B cell (primary cell): ENCODE measurements at regions not wholly inside any gene's neighbourhood (a gene's known extent, or its start where the extent isn't known, plus 50 kb on each side); places are given as distances from the start of the nearest gene placed in this dataset.

Experiments used
- ATAC-seq: fragments of 200-7000 bp; cut with Tn5 transposase; one replicate; pipeline ENCODE4 v1.10.0; 2021; ENCODE audit warnings: low read depth, mild to moderate bottlenecking, moderate number of reproducible peaks, moderate library complexity
- CTCF ChIA-PET: fragments of 350-600 bp; sonication (Branson Sonifier 250); formaldehyde crosslinking; loops from one replicate; lab custom pipeline; 2021; ENCODE audit warnings: antibody characterized with exemption, inconsistent platforms; lab: Charles Lee
- POLR2A ChIA-PET: fragments of 350-600 bp; sonication (Branson Sonifier 250); formaldehyde crosslinking; loops from one replicate; lab custom pipeline; 2021; ENCODE audit warnings: antibody characterized with exemption; lab: Charles Lee
- DNase-seq: peaks from one replicate; pipeline ENCODE4 v3.0.0; 2013
- H2AFZ ChIP-seq: 2 replicates; pipeline ENCODE4 v1.6.1; 2012; ENCODE audit warnings: mild to moderate bottlenecking, low read depth, low read length; ENCODE audit not compliant: insufficient read depth, poor library complexity, severe bottlenecking
- H3K27ac ChIP-seq, 2 donors: 1 replicate in 1 of 2; 2 replicates in 1 of 2; pipeline ENCODE4 v1.5.1; 2012 to 2013; ENCODE audit warnings: low read length in 2 of 2, mild to moderate bottlenecking in 2 of 2, moderate library complexity in 1 of 2
- H3K27me3 ChIP-seq, 4 experiments: fragments of 200-600 bp in 1 of 4; sonication (generic) in 1 of 4; replicated peaks in 1 of 4; 1 replicate in 2 of 4; 2 replicates in 2 of 4; pipeline versions ENCODE4 v1.6.1 to v1.7.0; 2013 to 2016; ENCODE audit warnings: low read length in 3 of 4, mild to moderate bottlenecking in 2 of 4, mixed read lengths in 1 of 4, moderate library complexity in 1 of 4; ENCODE audit not compliant: insufficient read depth in 4 of 4, control insufficient read depth in 3 of 4; ENCODE audit errors: control extremely low read depth in 1 of 4
- H3K36me3 ChIP-seq, 2 experiments: replicated peaks in 1 of 2; 1 replicate in 1 of 2; 2 replicates in 1 of 2; pipeline versions ENCODE4 v1.6.1 to v1.7.1; 2013; ENCODE audit warnings: low read length in 1 of 2; ENCODE audit not compliant: insufficient read depth in 2 of 2, control insufficient read depth in 1 of 2; ENCODE audit errors: control extremely low read depth in 1 of 2, extremely low read depth in 1 of 2
- H3K4me1 ChIP-seq, 2 donors: fragments of 200-600 bp in 1 of 2; sonication (generic) in 1 of 2; 1 replicate in 1 of 2; 2 replicates in 1 of 2; pipeline versions ENCODE4 v1.5.1 to v1.6.1; 2013 to 2017; ENCODE audit warnings: low read length in 2 of 2; ENCODE audit not compliant: control insufficient read depth in 2 of 2, insufficient read depth in 2 of 2
- H3K4me2 ChIP-seq: replicated peaks from 2 replicates; pipeline ENCODE3; 2012; ENCODE audit warnings: mild to moderate bottlenecking, low read depth, low read length; ENCODE audit not compliant: poor library complexity, severe bottlenecking
- H3K4me3 ChIP-seq, 5 experiments: fragments of 200-600 bp in 1 of 5; sonication (generic) in 1 of 5; 1 replicate in 3 of 5; 2 replicates in 2 of 5; pipeline versions ENCODE4 v1.5.1 to v1.7.0; 2011 to 2016; ENCODE audit warnings: low read length in 4 of 5, mild to moderate bottlenecking in 4 of 5, low read depth in 2 of 5, control low read depth in 1 of 5, moderate library complexity in 1 of 5; ENCODE audit not compliant: insufficient read depth in 1 of 5; ENCODE audit errors: control extremely low read depth in 1 of 5, extremely low read depth in 1 of 5
- H3K79me2 ChIP-seq: fragments of 200-600 bp; sonication (generic); one replicate; pipeline ENCODE4 v1.6.0; 2016; ENCODE audit warnings: low read length; ENCODE audit not compliant: control insufficient read depth, insufficient read depth
- H3K9ac ChIP-seq: fragments of 200-600 bp; sonication (generic); 2 replicates; pipeline ENCODE4 v1.6.1; 2017; ENCODE audit warnings: mild to moderate bottlenecking, low read length, moderate library complexity
- H3K9me3 ChIP-seq, 3 donors: one replicate each; pipeline versions ENCODE4 v1.6.1 to v1.7.1; 2013; ENCODE audit warnings: low read length in 2 of 3; ENCODE audit not compliant: control insufficient read depth in 2 of 3, insufficient read depth in 1 of 3; ENCODE audit errors: control extremely low read depth in 1 of 3
- H4K20me1 ChIP-seq: 2 replicates; pipeline ENCODE4 v1.6.0; 2012; ENCODE audit warnings: mild to moderate bottlenecking, low read length; ENCODE audit not compliant: insufficient read depth, control insufficient read depth, poor library complexity, severe bottlenecking
- H3K27ac Mint-ChIP-seq: one replicate; pipeline ENCODE4 v1.8.0; 2021; ENCODE audit warnings: mixed read lengths
- H3K27me3 Mint-ChIP-seq: one replicate; pipeline ENCODE4 v1.8.0; 2021; ENCODE audit warnings: mixed read lengths
- H3K4me1 Mint-ChIP-seq: one replicate; pipeline ENCODE4 v1.8.0; 2021; ENCODE audit warnings: mixed read lengths
- H3K4me3 Mint-ChIP-seq: one replicate; pipeline ENCODE4 v1.8.0; 2021; ENCODE audit warnings: mixed read lengths
- H3K9me3 Mint-ChIP-seq: one replicate; pipeline ENCODE4 v1.8.0; 2022; ENCODE audit warnings: mixed read lengths; ENCODE audit not compliant: insufficient read depth
- CTCF ChIP-seq: fragments of 200-600 bp; IDR thresholded peaks from one replicate; pipeline ENCODE4 v1.8.0; 2022; ENCODE audit warnings: antibody characterized with exemption, mild to moderate bottlenecking
- EZH2 ChIP-seq: IDR thresholded peaks from 2 replicates; pipeline ENCODE4 v1.6.1; 2012; ENCODE audit warnings: borderline replicate concordance, low read depth, mild to moderate bottlenecking, moderate library complexity, low read length; ENCODE audit not compliant: insufficient read depth, poor library complexity, severe bottlenecking
- WGBS: methylation state at CpG from one replicate; pipeline ENCODE4 v1.1.5; 2013; ENCODE audit warnings: missing lambda C conversion rate; ENCODE audit not compliant: insufficient coverage; 5-methylcytosine and 5-hydroxymethylcytosine counted together
- intact Hi-C: fragments of 100-400 bp; cut with micrococcal nuclease; formaldehyde crosslinking; loops from one replicate; pipeline ENCODE4 v1.10.0; 2022

DNA sequence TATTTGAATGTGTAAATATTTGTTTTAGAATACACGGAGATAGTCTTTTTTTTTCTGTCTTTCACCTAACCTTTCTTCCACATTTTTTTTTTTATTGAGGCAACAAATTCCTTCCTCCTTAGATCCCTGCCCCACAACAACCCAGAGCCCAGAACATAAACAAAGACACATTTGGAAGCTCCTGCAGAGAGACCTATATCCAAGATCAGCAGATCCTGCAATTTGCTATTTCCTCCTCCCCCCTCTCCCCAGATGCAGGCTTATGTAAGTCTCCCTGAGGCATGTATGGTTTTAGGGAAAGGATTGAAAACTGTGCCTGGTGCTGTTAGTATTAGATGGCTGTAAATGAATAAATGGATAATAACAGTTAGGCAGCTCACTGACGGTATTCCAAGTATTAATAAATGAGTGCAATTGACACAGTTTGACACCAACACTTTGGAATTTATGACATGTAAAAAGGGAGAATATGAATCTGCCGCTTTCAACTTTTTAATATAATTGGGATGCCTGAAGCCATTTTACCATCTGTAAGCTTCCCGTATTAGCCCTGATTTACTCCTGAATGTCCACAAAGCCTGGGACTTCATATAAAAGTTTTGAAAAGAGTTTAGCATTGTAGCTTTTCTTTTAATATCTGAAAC lies 608.3 kb upstream of the CITED2 start:
- Histone ChIP-seq H3K27ac (no peak overlapping the region), H3K79me2 (no peaks in the 10 kb centered on the region), H4K20me1 (no peaks in the 10 kb centered on the region), H3K4me3 (no peak overlapping the region), H2AFZ (no peak overlapping the region), H3K9ac (no peak overlapping the region), H3K4me2 (no peak overlapping the region), H3K4me1 (peaks cover 0 to 2% of the 10 kb centered on the region in 2 donors), H3K27me3 (no peaks in the 10 kb centered on the region), H3K36me3 (no peaks in the 10 kb centered on the region), H3K9me3 (no peaks in the 10 kb centered on the region)
- WGBS = no CpG with 5 or more reads among the region's 4 CpGs
- H3K4me1 Mint-ChIP-seq = peaks cover 2% of the 10 kb centered on the region
- ATAC-seq (no peak), DNase-seq (no peak)
- no peak for TF ChIP-seq EZH2
- no peak for TF ChIP-seq CTCF
- peaks cover 8% of the 10 kb centered on the region for H3K27me3 Mint-ChIP-seq
- H3K4me3 Mint-ChIP-seq = no peak overlapping the region
- H3K27ac Mint-ChIP-seq = no peak overlapping the region
- ChIA-PET CTCF (no interaction called here), POLR2A (no interaction called here)
- intact Hi-C loops = no loop called here
- no peaks in the 10 kb centered on the region for H3K9me3 Mint-ChIP-seq

DNA sequence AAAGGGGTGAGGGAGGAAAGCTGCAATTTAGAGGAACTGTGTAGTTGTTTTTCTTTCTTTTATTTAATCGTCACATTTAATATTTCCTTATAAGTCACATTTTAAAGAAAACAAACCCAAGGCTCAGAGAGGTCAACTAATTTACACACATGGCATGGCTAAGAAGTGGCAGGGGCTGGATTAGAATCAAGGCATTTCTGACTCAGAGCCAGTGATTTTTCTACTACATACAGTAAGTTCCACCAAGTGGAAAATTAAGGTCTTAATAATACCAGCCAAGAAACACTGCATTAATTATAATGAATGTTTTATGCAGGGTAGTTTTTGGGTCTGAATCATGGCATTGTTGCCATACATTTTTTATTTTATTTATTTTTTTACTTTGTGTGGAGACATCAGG lies 607.7 kb upstream of the CITED2 start:
- H3K27me3 ChIP-seq = no peaks in the 10 kb centered on the region
- ATAC-seq (no peak), DNase-seq (no peak)
- Mint-ChIP-seq H3K27me3 (peaks cover 8% of the 10 kb centered on the region), H3K4me1 (peaks cover 2% of the 10 kb centered on the region), H3K9me3 (no peaks in the 10 kb centered on the region), H3K4me3 (no peak overlapping the region), H3K27ac (no peak overlapping the region)
- TF ChIP-seq EZH2 = no peak
- no peak for TF ChIP-seq CTCF
- H3K9ac ChIP-seq = no peak overlapping the region
- no peaks in the 10 kb centered on the region for H4K20me1 ChIP-seq
- WGBS = no CpG with 5 or more reads among the region's 1 CpG
- no peaks in the 10 kb centered on the region for H3K79me2 ChIP-seq
- no peaks in the 10 kb centered on the region for H3K36me3 ChIP-seq
- H3K4me1 ChIP-seq = peaks cover 0 to 2% of the 10 kb centered on the region in 2 donors
- POLR2A ChIA-PET = no interaction called here
- H3K27ac ChIP-seq = no peak overlapping the region
- no peak overlapping the region for H3K4me2 ChIP-seq
- no peaks in the 10 kb centered on the region for H3K9me3 ChIP-seq
- CTCF ChIA-PET = no interaction called here
- no peak overlapping the region for H3K4me3 ChIP-seq
- intact Hi-C loops = no loop called here
- peak overlapping the region; percentile 7 for H2AFZ ChIP-seq
